Activated CD8-positive, alpha-beta memory T cell treated with anti-CD3 and anti-CD28 coated beads, Interleukin-2, amount 50 U/mL, for 4 hours (primary cell): ENCODE measurements at regions not wholly inside any gene's neighbourhood (a gene's known extent, or its start where the extent isn't known, plus 50 kb on each side); places are given as distances from the start of the nearest gene placed in this dataset.
"Not testable (repeated sequence)": the region's sequence is repeated elsewhere in the genome, so short reads cannot be mapped to it uniquely, and the experiment has no call there.

Experiments used
- DNase-seq: peaks from one replicate; pipeline ENCODE4 v3.0.0-alpha.2; 2020

DNA sequence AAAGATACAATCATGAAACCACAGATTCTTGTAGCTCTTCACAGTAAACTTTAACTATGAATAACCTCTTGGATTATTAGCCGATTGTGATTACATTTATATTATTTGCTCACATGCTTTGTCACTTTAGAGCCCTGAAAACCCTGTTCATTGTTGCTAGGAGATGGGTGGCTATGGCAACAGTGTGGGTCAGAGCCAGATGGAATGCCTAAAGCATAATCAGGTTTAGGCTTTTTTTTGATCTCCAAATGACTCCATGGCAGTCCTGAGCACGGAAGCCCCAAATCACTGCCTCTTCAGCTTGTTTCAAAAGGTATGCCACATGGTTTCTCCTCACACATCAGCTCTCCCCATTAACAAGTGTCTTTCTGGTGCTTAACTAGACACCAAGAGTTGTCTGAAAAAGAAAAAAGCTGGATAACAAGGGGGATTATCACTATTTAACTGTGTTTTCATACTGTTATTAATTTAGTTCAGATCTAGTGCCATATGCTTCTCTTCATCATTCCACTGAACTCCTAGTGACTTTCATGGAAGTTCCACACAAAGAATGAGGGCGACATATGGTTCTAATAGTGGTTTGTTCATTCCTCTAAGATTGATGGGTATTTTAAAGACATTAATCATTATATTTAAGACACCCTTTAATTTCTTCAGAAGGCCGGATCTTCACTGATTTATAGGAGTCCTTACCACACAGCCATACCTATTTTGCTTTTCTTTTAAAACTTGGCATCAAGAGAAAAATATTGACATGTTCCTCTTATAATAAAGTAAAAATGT, 88.8 kb upstream of the PAM start:
- no peak for DNase-seq

- no peak for DNase-seq
Observed at GRCh38 chr5:102668220-102668932, 86.7 kb upstream of the PAM start.

GRCh38 chr5:102670224-102670836, 84.8 kb upstream of the PAM start:
- no peak for DNase-seq

DNA sequence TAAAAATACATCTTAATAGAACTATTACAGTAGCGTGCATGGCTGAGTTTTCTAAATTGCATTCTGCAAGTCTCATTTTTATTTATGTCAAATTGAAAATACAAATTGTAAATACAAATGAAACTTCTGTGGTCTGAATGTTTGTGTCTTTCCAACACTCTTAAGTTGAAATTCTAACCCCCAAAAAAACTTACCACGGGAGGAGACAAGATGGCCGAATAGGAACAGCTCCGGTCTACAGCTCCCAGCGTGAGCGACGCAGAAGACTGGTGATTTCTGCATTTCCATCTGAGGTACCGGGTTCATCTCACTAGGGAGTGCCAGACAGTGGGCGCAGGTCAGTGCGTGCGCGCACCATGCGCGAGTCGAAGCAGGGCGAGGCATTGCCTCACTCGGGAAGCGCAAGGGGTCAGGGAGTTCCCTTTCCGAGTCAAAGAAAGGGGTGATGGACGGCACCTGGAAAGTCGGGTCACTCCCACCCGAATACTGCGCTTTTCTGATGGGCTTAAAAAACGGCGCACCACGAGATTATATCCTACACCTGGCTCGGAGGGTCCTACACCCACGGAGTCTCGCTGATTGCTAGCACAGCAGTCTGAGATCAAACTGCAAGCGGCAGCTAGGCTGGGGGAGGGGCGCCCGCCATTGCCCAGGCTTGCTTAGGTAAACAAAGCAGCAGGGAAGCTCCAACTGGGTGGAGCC, 83.9 kb upstream of the PAM start:
- not testable (repeated sequence) for DNase-seq

DNA sequence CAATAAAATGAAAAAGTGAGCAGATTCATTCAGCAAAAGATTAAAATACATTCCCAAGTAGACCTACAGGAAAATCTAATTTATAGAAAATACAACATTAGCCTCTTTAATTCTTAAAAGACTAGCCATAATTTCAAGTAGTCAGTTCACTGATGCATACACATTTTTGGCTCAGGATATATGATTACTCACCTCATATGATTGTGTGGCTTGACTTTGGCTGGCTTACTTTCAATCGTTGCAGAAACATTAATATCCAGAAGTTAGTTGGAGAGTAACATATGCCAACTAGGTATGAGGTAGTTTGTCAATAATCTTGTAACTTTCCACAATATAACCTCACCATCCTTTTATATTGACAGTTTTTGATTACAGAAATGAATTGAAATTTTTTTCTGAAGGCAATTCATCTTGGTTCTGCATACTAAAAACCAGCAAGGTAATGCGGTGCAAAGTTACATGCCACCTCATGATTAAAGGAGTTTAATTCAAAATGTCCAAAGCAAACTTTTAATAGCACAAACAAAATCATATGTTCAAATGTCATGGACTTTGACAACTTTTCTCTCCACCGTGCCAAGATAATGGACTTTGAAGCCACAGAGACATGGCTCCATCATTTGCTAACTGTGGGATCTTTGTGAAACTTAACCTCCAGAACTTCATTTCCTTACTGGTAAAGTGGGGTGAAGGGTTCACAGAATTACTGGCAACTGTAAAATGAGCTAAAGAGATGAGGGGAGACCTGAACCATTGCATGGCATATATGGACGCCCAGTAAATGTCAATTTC, 76.6 kb upstream of the PAM start:
- no peak for DNase-seq

- DNase-seq = peak; percentile 62
Observed at GRCh38 chr5:102681403-102681983, 73.6 kb upstream of the PAM start.

GRCh38 chr5:102682101-102682647, 72.9 kb upstream of the PAM start:
- no peak for DNase-seq

- not testable (repeated sequence) for DNase-seq
Observed at GRCh38 chr5:102688076-102688475, 67.0 kb upstream of the PAM start.

GRCh38 chr5:102688581-102689342, 66.3 kb upstream of the PAM start:
- DNase-seq = not testable (repeated sequence)

DNA sequence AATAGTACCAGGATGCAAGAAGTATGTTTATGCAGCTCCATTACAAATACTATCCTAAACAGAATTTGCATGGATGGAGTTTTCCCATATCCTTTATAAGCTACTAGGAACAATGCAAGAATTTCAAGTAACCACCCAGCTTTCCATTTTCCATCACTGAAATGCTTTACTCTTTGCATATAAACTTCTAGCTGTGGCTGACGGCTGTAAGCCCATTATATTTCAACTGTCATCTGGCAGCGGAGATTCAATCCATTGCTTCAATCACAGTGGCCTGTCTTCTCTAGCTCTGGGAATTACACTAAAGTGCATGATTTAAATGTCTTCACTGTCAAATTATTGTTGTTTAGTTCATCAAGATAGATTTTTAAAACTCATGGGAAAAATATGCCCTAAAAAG, 64.2 kb upstream of the PAM start:
- DNase-seq = no peak

GRCh38 chr5:102691434-102691833, 63.7 kb upstream of the PAM start:
- no peak for DNase-seq

GRCh38 chr5:102700120-102700831, 54.8 kb upstream of the PAM start:
- DNase-seq = no peak

DNA sequence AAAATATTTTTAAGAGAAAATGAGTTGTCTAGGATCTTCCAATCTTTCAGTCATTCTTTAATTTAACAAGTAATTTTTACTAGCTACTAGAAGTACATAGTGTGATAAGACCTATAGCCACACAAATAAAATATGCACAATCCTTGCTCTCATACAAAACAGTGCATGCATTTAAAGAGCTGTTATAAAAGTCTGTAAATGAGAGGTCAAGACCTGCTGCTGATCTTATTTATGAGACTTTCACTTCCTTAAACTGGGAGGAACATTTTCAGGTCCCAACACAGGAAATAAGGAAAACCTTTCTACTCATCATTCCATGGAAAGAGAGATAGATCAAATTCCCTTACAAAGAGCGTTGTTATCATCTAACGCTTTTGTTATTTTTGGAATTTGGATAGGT, 54.2 kb upstream of the PAM start:
- no peak for DNase-seq

DNA sequence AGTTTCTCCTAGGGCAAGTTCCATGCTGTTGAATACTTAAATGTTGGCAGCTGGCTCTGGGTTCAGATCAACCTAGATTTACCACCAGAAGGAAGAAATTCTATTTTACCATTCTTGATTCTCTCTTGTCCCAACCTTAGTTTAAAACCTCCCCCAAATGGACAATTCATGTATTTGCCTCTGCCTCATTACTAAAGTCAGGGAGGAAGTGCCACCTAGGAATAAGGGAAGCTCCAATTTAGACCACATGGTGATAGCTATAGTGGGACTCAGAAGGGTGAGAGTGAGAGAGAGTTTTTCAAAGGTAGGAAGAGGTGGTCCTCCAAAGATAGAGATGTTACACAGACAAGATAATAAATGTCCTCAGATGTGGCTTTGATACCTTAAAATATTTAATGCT, 53.4 kb upstream of the PAM start:
- no peak for DNase-seq
